ENCODE measurements at regions not wholly inside any gene's neighbourhood (a gene's known extent, or its start where the extent isn't known, plus 50 kb on each side); places are given as distances from the start of the nearest gene placed in this dataset.

GRCh38 chr2:142786918-142787702, 90.4 kb upstream of the KYNU start:
- TF ChIP-seq FOXM1 (IDR thresholded peaks at IDR 0.05; ENCODE audit: low read depth) (no peak), POLR2AphosphoS5 (IDR thresholded peaks at IDR 0.05; ENCODE audit: low read depth, low read length) (no peak), CTCF (IDR thresholded peaks at IDR 0.05) (no peak), MAX (IDR thresholded peaks at IDR 0.05; ENCODE audit: low read depth) (no peak), CHD2 (IDR thresholded peaks at IDR 0.05; ENCODE audit: low read length, partially characterized antibody) (no peak), GABPA (IDR thresholded peaks at IDR 0.05; ENCODE audit: low read depth) (no peak), NRF1 (IDR thresholded peaks at IDR 0.05; ENCODE audit: low read depth, low read length) (no peak)
